OCI-LY7 (cell line): ENCODE measurements at regions not wholly inside any gene's neighbourhood (a gene's known extent, or its start where the extent isn't known, plus 50 kb on each side); places are given as distances from the start of the nearest gene placed in this dataset.

ENCODE experiments used
- BruUV-seq: library from RNA; stranded (reverse); fragments of 400-500 nt; replicated peaks from 2 replicates; lab custom pipeline; 2021; lab: Mats Ljungman, UMichigan
- CTCF ChIA-PET: fragments of 300-600 bp; sonication (Branson Sonifier 250); formaldehyde crosslinking; loops from one replicate; lab custom pipeline; 2022; ENCODE audit warnings: antibody characterized with exemption; ENCODE audit not compliant: unreplicated experiment; lab: Charles Lee
- POLR2A ChIA-PET: fragments of 300-600 bp; sonication (Branson Sonifier 250); formaldehyde crosslinking; loops from one replicate; lab custom pipeline; 2022; ENCODE audit warnings: antibody characterized with exemption; lab: Charles Lee
- DNase-seq: peaks from one replicate; pipeline ENCODE4 v3.0.0-alpha.2; 2015; ENCODE audit warnings: low spot score
- H2AFZ ChIP-seq: fragments of 200-600 bp; sonication (generic), shearing (Covaris generic); 2 replicates; pipeline ENCODE4 v1.6.1; 2014; ENCODE audit warnings: mild to moderate bottlenecking, antibody characterized with exemption, low read length, moderate library complexity
- H3K27ac ChIP-seq: fragments of 200-600 bp; sonication (generic); 2 replicates; pipeline ENCODE4 v1.5.1; 2014; ENCODE audit warnings: mixed run types, low read depth, mild to moderate bottlenecking, moderate library complexity, low read length, inconsistent platforms; ENCODE audit not compliant: poor library complexity, severe bottlenecking
- H3K36me3 ChIP-seq: fragments of 200-600 bp; sonication (generic); 2 replicates; pipeline ENCODE4 v1.6.1; 2014; ENCODE audit warnings: mild to moderate bottlenecking, antibody characterized with exemption, low read length, moderate library complexity, mixed read lengths; ENCODE audit not compliant: insufficient read depth
- H3K4me1 ChIP-seq: fragments of 200-600 bp; sonication (generic); 2 replicates; pipeline ENCODE4 v1.5.1; 2014; ENCODE audit warnings: mild to moderate bottlenecking, low read length; ENCODE audit not compliant: insufficient read depth, poor library complexity, severe bottlenecking
- H3K4me2 ChIP-seq: fragments of 200-600 bp; sonication (generic); 2 replicates; pipeline ENCODE4 v1.6.1; 2014; ENCODE audit warnings: mild to moderate bottlenecking, low read length
- H3K4me3 ChIP-seq: fragments of 200-600 bp; sonication (generic); 2 replicates; pipeline ENCODE4 v1.5.1; 2014; ENCODE audit warnings: mild to moderate bottlenecking, low read depth, low read length; ENCODE audit not compliant: poor library complexity, severe bottlenecking
- H3K79me2 ChIP-seq: fragments of 200-600 bp; sonication (generic); 2 replicates; pipeline ENCODE4 v1.6.1; 2016; ENCODE audit warnings: low read depth, mild to moderate bottlenecking, low read length, moderate library complexity, mixed read lengths; ENCODE audit not compliant: insufficient read depth
- H3K9me2 ChIP-seq: fragments of 200-600 bp; sonication (generic); 2 replicates; pipeline ENCODE4 v1.6.1; 2016; ENCODE audit warnings: mild to moderate bottlenecking, low read length, mixed read lengths; ENCODE audit not compliant: insufficient read depth
- H3K9me3 ChIP-seq: fragments of 200-600 bp; sonication (generic); 2 replicates; pipeline ENCODE4 v1.6.1; 2014; ENCODE audit warnings: mild to moderate bottlenecking, mixed run types, low read length, mixed read lengths
- H4K20me1 ChIP-seq: fragments of 200-600 bp; sonication (generic); 2 replicates; pipeline ENCODE4 v1.6.1; 2014; ENCODE audit warnings: mild to moderate bottlenecking, antibody characterized with exemption, low read length, moderate library complexity, mixed read lengths; ENCODE audit not compliant: insufficient read depth
- EZH2phosphoT487 ChIP-seq: fragments of 200-600 bp; sonication (generic); IDR thresholded peaks from 2 replicates; pipeline ENCODE4 v1.6.1; 2018; ENCODE audit warnings: low read depth, borderline replicate concordance, mild to moderate bottlenecking, mixed run types, antibody characterized with exemption, low read length, moderate library complexity, mixed read lengths
- intact Hi-C: fragments of 100-400 bp; cut with micrococcal nuclease; formaldehyde crosslinking; loops from one replicate; pipeline ENCODE4 v1.10.0; 2022; ENCODE audit not compliant: unreplicated experiment
- TF ChIP-seq, protein P1 (sequence below): fragments of 200-600 bp; sonication (generic); conservative IDR thresholded peaks from 2 replicates; pipeline ENCODE4 v1.5.1; 2014; ENCODE audit warnings: mild to moderate bottlenecking, antibody characterized with exemption, low read length, moderate library complexity, mixed read lengths

DNA sequence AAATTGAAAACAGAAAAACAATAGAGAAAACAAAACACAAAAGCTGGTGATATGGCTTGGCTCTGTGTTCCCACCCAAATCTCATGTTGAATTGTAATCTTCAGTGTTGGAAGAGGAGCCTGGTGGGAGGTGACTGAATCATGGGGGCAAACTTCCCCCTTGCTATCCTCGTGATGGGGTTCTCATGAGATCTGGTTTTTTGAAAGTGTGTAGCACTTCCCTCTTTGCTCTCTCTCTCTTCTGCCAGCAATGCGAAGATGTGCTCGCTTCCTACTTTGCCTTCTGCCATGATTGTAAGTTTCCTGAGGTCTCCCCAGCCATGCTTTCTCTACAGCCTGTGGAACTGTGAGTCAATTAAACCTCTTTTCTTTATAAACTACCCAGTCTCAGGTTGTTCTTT lies 112.3 kb upstream of the UXS1 start:
- DNase-seq, result no peak
- BruUV-seq, result no TSS peak
- H3K4me3 ChIP-seq, result no peak overlapping the region
- H3K4me2 ChIP-seq, result no peak overlapping the region
- CTCF ChIA-PET, result no interaction called here
- no peak overlapping the region for H3K27ac ChIP-seq
- no peak overlapping the region for H2AFZ ChIP-seq
- no peaks in the 10 kb centered on the region for H3K9me3 ChIP-seq
- H3K4me1 ChIP-seq, result no peaks in the 10 kb centered on the region
- intact Hi-C loops, result no loop called here
- POLR2A ChIA-PET, result no interaction called here
- H3K36me3 ChIP-seq, result no peaks in the 10 kb centered on the region
- H4K20me1 ChIP-seq, result no peaks in the 10 kb centered on the region
- H3K79me2 ChIP-seq, result no peaks in the 10 kb centered on the region
- TF ChIP-seq EZH2phosphoT487, result no peak
- TF ChIP-seq, protein P1, sequence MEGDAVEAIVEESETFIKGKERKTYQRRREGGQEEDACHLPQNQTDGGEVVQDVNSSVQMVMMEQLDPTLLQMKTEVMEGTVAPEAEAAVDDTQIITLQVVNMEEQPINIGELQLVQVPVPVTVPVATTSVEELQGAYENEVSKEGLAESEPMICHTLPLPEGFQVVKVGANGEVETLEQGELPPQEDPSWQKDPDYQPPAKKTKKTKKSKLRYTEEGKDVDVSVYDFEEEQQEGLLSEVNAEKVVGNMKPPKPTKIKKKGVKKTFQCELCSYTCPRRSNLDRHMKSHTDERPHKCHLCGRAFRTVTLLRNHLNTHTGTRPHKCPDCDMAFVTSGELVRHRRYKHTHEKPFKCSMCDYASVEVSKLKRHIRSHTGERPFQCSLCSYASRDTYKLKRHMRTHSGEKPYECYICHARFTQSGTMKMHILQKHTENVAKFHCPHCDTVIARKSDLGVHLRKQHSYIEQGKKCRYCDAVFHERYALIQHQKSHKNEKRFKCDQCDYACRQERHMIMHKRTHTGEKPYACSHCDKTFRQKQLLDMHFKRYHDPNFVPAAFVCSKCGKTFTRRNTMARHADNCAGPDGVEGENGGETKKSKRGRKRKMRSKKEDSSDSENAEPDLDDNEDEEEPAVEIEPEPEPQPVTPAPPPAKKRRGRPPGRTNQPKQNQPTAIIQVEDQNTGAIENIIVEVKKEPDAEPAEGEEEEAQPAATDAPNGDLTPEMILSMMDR, result no peak
- H3K9me2 ChIP-seq, result no peaks in the 10 kb centered on the region

DNA sequence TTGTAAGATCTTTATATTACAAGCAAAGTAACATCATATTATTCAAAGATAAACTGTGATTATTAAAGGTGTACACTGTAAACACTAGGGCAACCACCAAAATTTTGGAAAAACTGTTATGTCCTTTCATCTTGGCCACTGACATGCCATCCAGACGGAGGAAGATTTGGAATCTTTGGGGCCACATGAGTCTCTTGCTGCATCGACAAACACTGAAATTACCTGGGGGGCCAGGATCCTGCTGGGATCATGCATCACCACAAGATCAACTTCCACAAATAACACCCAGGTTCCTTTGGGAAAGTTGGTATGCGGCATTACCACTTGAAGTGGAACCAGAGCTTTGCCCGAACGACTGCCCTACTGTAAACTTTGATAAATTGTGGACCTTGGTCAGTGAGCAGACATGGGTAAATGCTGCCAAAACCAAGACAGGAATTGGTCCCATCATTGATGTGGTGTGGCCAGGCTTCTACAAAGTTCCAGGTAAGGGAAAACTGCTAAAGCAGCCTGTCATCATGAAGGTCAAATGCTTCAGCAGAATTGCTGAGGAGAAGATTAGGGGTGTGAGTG lies 110.6 kb upstream of the UXS1 start:
- no peak for DNase-seq
- H3K9me3 ChIP-seq, result no peaks in the 10 kb centered on the region
- ChIA-PET POLR2A (no interaction called here), CTCF (no interaction called here)
- H4K20me1 ChIP-seq, result no peaks in the 10 kb centered on the region
- H3K4me1 ChIP-seq, result no peaks in the 10 kb centered on the region
- intact Hi-C loops, result no loop called here
- H3K4me2 ChIP-seq, result no peak overlapping the region
- BruUV-seq, result no TSS peak
- H3K36me3 ChIP-seq, result no peaks in the 10 kb centered on the region
- TF ChIP-seq, protein P1, result no peak
- TF ChIP-seq EZH2phosphoT487, result no peak
- H3K4me3 ChIP-seq, result no peak overlapping the region
- H3K79me2 ChIP-seq, result no peaks in the 10 kb centered on the region
- H3K27ac ChIP-seq, result no peak overlapping the region
- no peak overlapping the region for H2AFZ ChIP-seq
- H3K9me2 ChIP-seq, result no peaks in the 10 kb centered on the region

DNA sequence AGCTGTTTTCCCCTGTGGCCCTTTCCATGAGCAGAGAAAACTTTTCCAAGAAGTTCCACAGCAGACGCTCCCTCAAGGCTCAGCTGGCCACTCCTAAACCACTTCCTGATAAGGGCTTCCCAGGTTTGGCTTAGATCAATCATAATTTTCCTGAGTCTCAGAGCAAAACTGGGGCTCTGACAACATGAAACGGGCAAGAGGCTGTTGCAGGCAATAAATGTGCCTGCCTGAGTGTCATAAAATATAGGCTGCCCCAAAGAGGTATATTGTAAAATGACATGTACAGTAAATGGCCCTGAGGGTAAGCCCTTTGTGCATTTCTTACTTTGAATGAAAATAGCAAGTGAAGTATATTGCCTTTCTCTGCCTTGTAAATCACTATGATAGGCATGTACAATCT lies 105.6 kb upstream of the UXS1 start:
- no peaks in the 10 kb centered on the region for H3K9me3 ChIP-seq
- no peaks in the 10 kb centered on the region for H3K79me2 ChIP-seq
- H3K4me2 ChIP-seq, result no peak overlapping the region
- no peak overlapping the region for H3K27ac ChIP-seq
- POLR2A ChIA-PET, result interaction anchor here (0.6 kb wide), 1 partner anchor 29 kb away, joined by 4 read pairs; no protein-coding TSS in a partner anchor
- intact Hi-C loops, result no loop called here
- no TSS peak for BruUV-seq
- no peaks in the 10 kb centered on the region for H3K4me1 ChIP-seq
- no peaks in the 10 kb centered on the region for H4K20me1 ChIP-seq
- CTCF ChIA-PET, result no interaction called here
- DNase-seq, result no peak
- H3K9me2 ChIP-seq, result no peaks in the 10 kb centered on the region
- no peak overlapping the region for H2AFZ ChIP-seq
- TF ChIP-seq EZH2phosphoT487, result no peak
- TF ChIP-seq, protein P1, result no peak
- no peaks in the 10 kb centered on the region for H3K36me3 ChIP-seq
- H3K4me3 ChIP-seq, result no peak overlapping the region
